ENCODE measurements at regions not wholly inside any gene's neighbourhood (a gene's known extent, or its start where the extent isn't known, plus 50 kb on each side); places are given as distances from the start of the nearest gene placed in this dataset.

- H3K79me2 ChIP-seq (ENCODE audit: control insufficient read depth, insufficient read depth, low read length), result no peaks in the 10 kb centered on the region
- FAIRE-seq, result no peak
- H3K27me3 ChIP-seq (ENCODE audit: control insufficient read depth, extremely low read depth, insufficient read depth, low read length), result no peaks in the 10 kb centered on the region
- no peaks in the 10 kb centered on the region for H3K4me1 ChIP-seq (ENCODE audit: control insufficient read depth, extremely low read depth, insufficient read depth, low read length)
- H2AFZ ChIP-seq (ENCODE audit: control insufficient read depth, low read length), result no peak overlapping the region
- H4K20me1 ChIP-seq (ENCODE audit: control insufficient read depth, extremely low read depth, insufficient read depth, low read length), result no peaks in the 10 kb centered on the region
- DNase-seq (ENCODE audit: low read depth, low spot score), result no peak
- no peaks in the 10 kb centered on the region for H3K9me1 ChIP-seq (ENCODE audit: control insufficient read depth, extremely low read depth, insufficient read depth, low read length)
- dilution Hi-C loops (cut with MboI; ENCODE audit: extremely low pct_ligation_motif_present, low sequenced_read_pairs), result loop anchor here (25.0 kb wide), 1 partner anchor 183 kb away; no protein-coding TSS in a partner anchor
- H3K27ac ChIP-seq (ENCODE audit: control insufficient read depth, insufficient read depth, low read length), result no peak overlapping the region
- H3K36me3 ChIP-seq (ENCODE audit: control insufficient read depth in 2 of 2, extremely low read depth in 1 of 2, insufficient read depth in 2 of 2, low read length in 2 of 2), result no peaks in the 10 kb centered on the region
- H3K9me3 ChIP-seq (ENCODE audit: control insufficient read depth, low read depth, low read length), result no peaks in the 10 kb centered on the region
- no peak for TF ChIP-seq EZH2 (IDR thresholded peaks at IDR 0.05; ENCODE audit: low read length)
- TF ChIP-seq, protein P1, sequence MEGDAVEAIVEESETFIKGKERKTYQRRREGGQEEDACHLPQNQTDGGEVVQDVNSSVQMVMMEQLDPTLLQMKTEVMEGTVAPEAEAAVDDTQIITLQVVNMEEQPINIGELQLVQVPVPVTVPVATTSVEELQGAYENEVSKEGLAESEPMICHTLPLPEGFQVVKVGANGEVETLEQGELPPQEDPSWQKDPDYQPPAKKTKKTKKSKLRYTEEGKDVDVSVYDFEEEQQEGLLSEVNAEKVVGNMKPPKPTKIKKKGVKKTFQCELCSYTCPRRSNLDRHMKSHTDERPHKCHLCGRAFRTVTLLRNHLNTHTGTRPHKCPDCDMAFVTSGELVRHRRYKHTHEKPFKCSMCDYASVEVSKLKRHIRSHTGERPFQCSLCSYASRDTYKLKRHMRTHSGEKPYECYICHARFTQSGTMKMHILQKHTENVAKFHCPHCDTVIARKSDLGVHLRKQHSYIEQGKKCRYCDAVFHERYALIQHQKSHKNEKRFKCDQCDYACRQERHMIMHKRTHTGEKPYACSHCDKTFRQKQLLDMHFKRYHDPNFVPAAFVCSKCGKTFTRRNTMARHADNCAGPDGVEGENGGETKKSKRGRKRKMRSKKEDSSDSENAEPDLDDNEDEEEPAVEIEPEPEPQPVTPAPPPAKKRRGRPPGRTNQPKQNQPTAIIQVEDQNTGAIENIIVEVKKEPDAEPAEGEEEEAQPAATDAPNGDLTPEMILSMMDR (optimal IDR thresholded peaks at IDR 0.05 in 1 of 3, IDR thresholded peaks at IDR 0.05 in 1 of 3, conservative IDR thresholded peaks at IDR 0.05 in 1 of 3; ENCODE audit: extremely low read depth in 1 of 3, insufficient read depth in 2 of 3, low read length in 3 of 3), result no peak
- H3K4me2 ChIP-seq (ENCODE audit: control insufficient read depth, extremely low read depth, insufficient read depth, low read depth, low read length), result no peak overlapping the region
- H3K4me3 ChIP-seq (ENCODE audit: control insufficient read depth in 2 of 3, extremely low read depth in 1 of 3, insufficient read depth in 2 of 3, low read depth in 1 of 3, low read length in 3 of 3), result no peak overlapping the region
- H3K9ac ChIP-seq (ENCODE audit: control insufficient read depth, extremely low read depth, insufficient read depth, low read length), result no peak overlapping the region
Measured at GRCh38 chr22:33219648-33220384, 161.6 kb upstream of the SYN3 start.

GRCh38 chr22:33213383-33214075, 155.3 kb upstream of the SYN3 start:
- no peak overlapping the region for H3K4me2 ChIP-seq (ENCODE audit: control insufficient read depth, extremely low read depth, insufficient read depth, low read depth, low read length)
- no peaks in the 10 kb centered on the region for H3K9me1 ChIP-seq (ENCODE audit: control insufficient read depth, extremely low read depth, insufficient read depth, low read length)
- no peaks in the 10 kb centered on the region for H3K79me2 ChIP-seq (ENCODE audit: control insufficient read depth, insufficient read depth, low read length)
- no peak overlapping the region for H3K4me3 ChIP-seq (ENCODE audit: control insufficient read depth in 2 of 3, extremely low read depth in 1 of 3, insufficient read depth in 2 of 3, low read depth in 1 of 3, low read length in 3 of 3)
- H2AFZ ChIP-seq (ENCODE audit: control insufficient read depth, low read length), result no peak overlapping the region
- H3K27ac ChIP-seq (ENCODE audit: control insufficient read depth, insufficient read depth, low read length), result no peak overlapping the region
- no peak for FAIRE-seq
- DNase-seq (ENCODE audit: low read depth, low spot score), result no peak
- dilution Hi-C loops (cut with MboI; ENCODE audit: extremely low pct_ligation_motif_present, low sequenced_read_pairs), result loop anchor here (25.0 kb wide), 1 partner anchor 176 kb away; no protein-coding TSS in a partner anchor
- no peak overlapping the region for H3K9ac ChIP-seq (ENCODE audit: control insufficient read depth, extremely low read depth, insufficient read depth, low read length)
- TF ChIP-seq, protein P1 (optimal IDR thresholded peaks at IDR 0.05 in 1 of 3, IDR thresholded peaks at IDR 0.05 in 1 of 3, conservative IDR thresholded peaks at IDR 0.05 in 1 of 3; ENCODE audit: extremely low read depth in 1 of 3, insufficient read depth in 2 of 3, low read length in 3 of 3), result no peak
- TF ChIP-seq EZH2 (IDR thresholded peaks at IDR 0.05; ENCODE audit: low read length), result no peak
- H3K4me1 ChIP-seq (ENCODE audit: control insufficient read depth, extremely low read depth, insufficient read depth, low read length), result no peaks in the 10 kb centered on the region
- H3K9me3 ChIP-seq (ENCODE audit: control insufficient read depth, low read depth, low read length), result no peaks in the 10 kb centered on the region
- no peaks in the 10 kb centered on the region for H4K20me1 ChIP-seq (ENCODE audit: control insufficient read depth, extremely low read depth, insufficient read depth, low read length)
- no peaks in the 10 kb centered on the region for H3K27me3 ChIP-seq (ENCODE audit: control insufficient read depth, extremely low read depth, insufficient read depth, low read length)
- H3K36me3 ChIP-seq (ENCODE audit: control insufficient read depth in 2 of 2, extremely low read depth in 1 of 2, insufficient read depth in 2 of 2, low read length in 2 of 2), result no peaks in the 10 kb centered on the region

All from keratinocyte (primary cell).